CD14-positive monocyte (primary cell): ENCODE measurements at regions not wholly inside any gene's neighbourhood (a gene's known extent, or its start where the extent isn't known, plus 50 kb on each side); places are given as distances from the start of the nearest gene placed in this dataset.

ENCODE experiments used
- DNase-seq, 3 donors: peaks; one replicate each; pipeline ENCODE4 v3.0.0-alpha.2; 2011 to 2022
- H2AFZ ChIP-seq: 2 replicates; pipeline ENCODE4 v1.6.0; 2012; ENCODE audit warnings: mild to moderate bottlenecking, low read depth, low read length, inconsistent platforms; ENCODE audit not compliant: insufficient read depth, poor library complexity, severe bottlenecking
- H3K27ac ChIP-seq, 2 donors: 1 replicate in 1 of 2; 2 replicates in 1 of 2; pipeline ENCODE4 v1.5.1; 2012 to 2013; ENCODE audit warnings: low read length in 2 of 2, control low read depth in 1 of 2, inconsistent platforms in 1 of 2, low read depth in 1 of 2, mild to moderate bottlenecking in 1 of 2
- H3K27me3 ChIP-seq, 2 donors: one replicate each; pipeline versions ENCODE4 v1.6.0 to v1.6.1; 2011 to 2013; ENCODE audit warnings: low read length in 2 of 2; ENCODE audit not compliant: control insufficient read depth in 2 of 2, insufficient read depth in 2 of 2
- H3K36me3 ChIP-seq, 2 donors: replicated peaks in 1 of 2; 1 replicate in 1 of 2; 2 replicates in 1 of 2; pipeline versions ENCODE4 v1.5.1 to v1.6.1; 2012 to 2013; ENCODE audit warnings: low read length in 2 of 2, control low read depth in 1 of 2, inconsistent platforms in 1 of 2, mild to moderate bottlenecking in 1 of 2; ENCODE audit not compliant: insufficient read depth in 2 of 2, control insufficient read depth in 1 of 2
- H3K4me1 ChIP-seq, 2 donors: 1 replicate in 1 of 2; 2 replicates in 1 of 2; pipeline versions ENCODE4 v1.5.1 to v1.6.1; 2012 to 2013; ENCODE audit warnings: low read length in 2 of 2, control low read depth in 1 of 2, inconsistent platforms in 1 of 2, mild to moderate bottlenecking in 1 of 2, moderate library complexity in 1 of 2; ENCODE audit not compliant: insufficient read depth in 2 of 2, control insufficient read depth in 1 of 2
- H3K4me2 ChIP-seq: replicated peaks from 2 replicates; pipeline ENCODE3; 2012; ENCODE audit warnings: low read length, moderate library complexity, mild to moderate bottlenecking; ENCODE audit not compliant: poor library complexity, severe bottlenecking; ENCODE audit errors: extremely low read depth
- H3K4me3 ChIP-seq, 3 experiments: fragments of 200-600 bp in 1 of 3; sonication (generic) in 1 of 3; replicated peaks in 1 of 3; 1 replicate in 2 of 3; 2 replicates in 1 of 3; pipeline ENCODE4 v1.5.1; 2011 to 2013; ENCODE audit warnings: low read length in 3 of 3, mild to moderate bottlenecking in 3 of 3, control low read depth in 2 of 3, low read depth in 2 of 3, inconsistent platforms in 1 of 3, moderate library complexity in 1 of 3
- H3K79me2 ChIP-seq: 2 replicates; pipeline ENCODE4 v1.6.0; 2012; ENCODE audit warnings: mild to moderate bottlenecking, control low read depth, inconsistent platforms, low read length, moderate library complexity; ENCODE audit not compliant: insufficient read depth
- H3K9ac ChIP-seq: 2 replicates; pipeline ENCODE4 v1.6.0; 2017; ENCODE audit warnings: low read length, mild to moderate bottlenecking; ENCODE audit not compliant: insufficient read depth, poor library complexity, severe bottlenecking
- H3K9me3 ChIP-seq, 2 donors: replicated peaks in 1 of 2; 1 replicate in 1 of 2; 2 replicates in 1 of 2; pipeline versions ENCODE4 v1.5.1 to v1.6.1; 2012 to 2013; ENCODE audit warnings: low read length in 2 of 2, control low read depth in 1 of 2; ENCODE audit not compliant: control insufficient read depth in 1 of 2, insufficient read depth in 1 of 2
- H4K20me1 ChIP-seq: 2 replicates; pipeline ENCODE4 v1.6.0; 2012; ENCODE audit warnings: mild to moderate bottlenecking, low read length, control low read depth, moderate library complexity; ENCODE audit not compliant: insufficient read depth
- H3K27ac Mint-ChIP-seq, 7 donors: one replicate each; pipeline ENCODE4 v1.8.0; 2020; ENCODE audit warnings: mild to moderate bottlenecking in 7 of 7, mixed read lengths in 7 of 7, moderate library complexity in 6 of 7, inconsistent platforms in 2 of 7
- H3K27me3 Mint-ChIP-seq, 3 donors: one replicate each; pipeline ENCODE4 v1.8.0; 2021 to 2022; ENCODE audit warnings: low read depth in 3 of 3, mild to moderate bottlenecking in 3 of 3, mixed read lengths in 3 of 3, moderate library complexity in 3 of 3, inconsistent platforms in 1 of 3
- H3K36me3 Mint-ChIP-seq, 2 donors: one replicate each; pipeline ENCODE4 v1.8.0; 2020; ENCODE audit warnings: mixed read lengths in 2 of 2, inconsistent platforms in 1 of 2, mild to moderate bottlenecking in 1 of 2
- H3K4me1 Mint-ChIP-seq: one replicate; pipeline ENCODE4 v1.8.0; 2020; ENCODE audit warnings: mild to moderate bottlenecking, mixed read lengths
- H3K4me3 Mint-ChIP-seq, 2 donors: one replicate each; pipeline ENCODE4 v1.8.0; 2020; ENCODE audit warnings: mild to moderate bottlenecking in 2 of 2, mixed read lengths in 2 of 2, moderate library complexity in 1 of 2
- H3K9me3 Mint-ChIP-seq, 7 donors: one replicate each; pipeline ENCODE4 v1.8.0; 2020 to 2022; ENCODE audit warnings: mixed read lengths in 7 of 7, mild to moderate bottlenecking in 6 of 7, moderate library complexity in 6 of 7, inconsistent platforms in 2 of 7
- whole genome bisulfite sequencing: methylation state at CpG from one replicate; pipeline ENCODE4 v1.1.5; 2013; ENCODE audit warnings: missing lambda C conversion rate; ENCODE audit not compliant: insufficient coverage; 5-methylcytosine and 5-hydroxymethylcytosine counted together
- intact Hi-C, 2 donors: fragments of 100-400 bp; cut with micrococcal nuclease; formaldehyde crosslinking; loops; one replicate each; pipeline versions ENCODE4 v1.15.0 to v1.15.1; 2023
- TF ChIP-seq, protein P1 (sequence below): fragments of 200-600 bp; IDR thresholded peaks from one replicate; pipeline ENCODE4 v1.8.0; 2022; ENCODE audit warnings: antibody characterized with exemption, mild to moderate bottlenecking

DNA sequence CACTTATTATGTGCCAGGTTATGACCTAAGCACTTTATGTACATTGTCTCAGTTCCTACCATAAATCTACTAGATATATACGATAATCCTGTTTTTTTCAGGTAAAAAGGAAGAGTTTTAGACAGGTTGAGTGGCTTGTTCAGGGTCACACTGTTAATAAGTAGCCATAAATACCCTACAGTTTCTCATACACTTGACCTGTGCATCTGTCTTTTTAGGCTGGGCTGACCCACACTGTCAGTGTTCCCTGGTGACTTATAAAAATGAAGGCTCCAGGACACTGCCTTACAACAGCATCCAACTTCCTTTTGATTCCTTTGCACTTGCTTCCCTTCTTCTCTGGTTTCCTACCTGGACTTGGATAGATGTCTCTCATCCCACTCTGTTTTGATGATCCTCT, 78.2 kb upstream of the PAQR3 start:
- no peaks in the 10 kb centered on the region for H3K36me3 Mint-ChIP-seq
- Histone ChIP-seq H3K36me3 (no peaks in the 10 kb centered on the region), H3K79me2 (no peaks in the 10 kb centered on the region), H3K4me2 (no peak overlapping the region), H3K4me1 (no peaks in the 10 kb centered on the region), H3K4me3 (no peak overlapping the region), H3K9me3 (no peaks in the 10 kb centered on the region), H4K20me1 (no peaks in the 10 kb centered on the region), H3K9ac (no peak overlapping the region), H3K27ac (no peak overlapping the region), H3K27me3 (no peaks in the 10 kb centered on the region), H2AFZ (no peak overlapping the region)
- H3K4me3 Mint-ChIP-seq, result no peak overlapping the region
- WGBS, result no CpG with 5 or more reads among the region's 1 CpG
- TF ChIP-seq, protein P1, sequence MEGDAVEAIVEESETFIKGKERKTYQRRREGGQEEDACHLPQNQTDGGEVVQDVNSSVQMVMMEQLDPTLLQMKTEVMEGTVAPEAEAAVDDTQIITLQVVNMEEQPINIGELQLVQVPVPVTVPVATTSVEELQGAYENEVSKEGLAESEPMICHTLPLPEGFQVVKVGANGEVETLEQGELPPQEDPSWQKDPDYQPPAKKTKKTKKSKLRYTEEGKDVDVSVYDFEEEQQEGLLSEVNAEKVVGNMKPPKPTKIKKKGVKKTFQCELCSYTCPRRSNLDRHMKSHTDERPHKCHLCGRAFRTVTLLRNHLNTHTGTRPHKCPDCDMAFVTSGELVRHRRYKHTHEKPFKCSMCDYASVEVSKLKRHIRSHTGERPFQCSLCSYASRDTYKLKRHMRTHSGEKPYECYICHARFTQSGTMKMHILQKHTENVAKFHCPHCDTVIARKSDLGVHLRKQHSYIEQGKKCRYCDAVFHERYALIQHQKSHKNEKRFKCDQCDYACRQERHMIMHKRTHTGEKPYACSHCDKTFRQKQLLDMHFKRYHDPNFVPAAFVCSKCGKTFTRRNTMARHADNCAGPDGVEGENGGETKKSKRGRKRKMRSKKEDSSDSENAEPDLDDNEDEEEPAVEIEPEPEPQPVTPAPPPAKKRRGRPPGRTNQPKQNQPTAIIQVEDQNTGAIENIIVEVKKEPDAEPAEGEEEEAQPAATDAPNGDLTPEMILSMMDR, result no peak
- H3K27me3 Mint-ChIP-seq, result peaks cover 0 to 2% (median 1%) of the 10 kb centered on the region in 3 donors
- DNase-seq, result no peak
- no peak overlapping the region for H3K27ac Mint-ChIP-seq
- peaks cover 0 to 4% (median 0%) of the 10 kb centered on the region in 7 donors for H3K9me3 Mint-ChIP-seq
- intact Hi-C loops, result no loop called here
- no peaks in the 10 kb centered on the region for H3K4me1 Mint-ChIP-seq

DNA sequence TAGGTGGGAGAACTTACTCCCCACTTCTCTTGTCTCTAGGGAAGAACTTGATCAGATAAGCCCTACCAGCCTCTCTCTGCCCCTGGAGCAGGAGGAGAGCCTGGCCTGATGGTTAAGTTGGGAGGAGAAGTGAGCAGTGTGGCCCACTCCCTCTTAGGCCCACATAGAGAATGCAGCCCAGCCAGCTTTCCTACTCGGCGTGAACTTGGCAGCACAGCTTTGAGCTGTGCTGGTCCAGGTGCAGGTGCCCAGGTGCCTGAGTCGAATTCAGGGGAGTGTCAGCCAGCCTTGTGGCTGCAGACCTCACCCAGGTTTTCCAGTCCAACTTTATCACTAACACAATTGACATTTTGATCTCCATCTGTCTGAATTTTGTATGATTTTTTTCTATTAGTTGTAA, 77.6 kb upstream of the PAQR3 start:
- TF ChIP-seq, protein P1, result no peak
- no peak overlapping the region for H3K27ac ChIP-seq

More for the DNA sequence above, 77.6 kb upstream of the PAQR3 start:
- H2AFZ ChIP-seq, result no peak overlapping the region
- no peak overlapping the region for H3K4me3 Mint-ChIP-seq
- H3K9me3 Mint-ChIP-seq, result peaks cover 0 to 4% (median under 1%) of the 10 kb centered on the region in 7 donors
- H3K79me2 ChIP-seq, result no peaks in the 10 kb centered on the region
- H3K4me3 ChIP-seq, result no peak overlapping the region
- H4K20me1 ChIP-seq, result no peaks in the 10 kb centered on the region
- H3K4me2 ChIP-seq, result no peak overlapping the region
- no peaks in the 10 kb centered on the region for H3K4me1 Mint-ChIP-seq
- no peak for DNase-seq
- H3K27ac Mint-ChIP-seq, result no peak overlapping the region
- H3K27me3 Mint-ChIP-seq, result peaks cover 0 to 2% (median 0%) of the 10 kb centered on the region in 3 donors
- H3K9me3 ChIP-seq, result no peaks in the 10 kb centered on the region
- H3K27me3 ChIP-seq, result no peaks in the 10 kb centered on the region
- no peak overlapping the region for H3K9ac ChIP-seq
- H3K36me3 ChIP-seq, result no peaks in the 10 kb centered on the region
- no peaks in the 10 kb centered on the region for H3K36me3 Mint-ChIP-seq
- WGBS, result 79% methylated on average over 3 of the region's 3 CpGs
- no peaks in the 10 kb centered on the region for H3K4me1 ChIP-seq
- intact Hi-C loops, result no loop called here
